ENCODE measurements at regions not wholly inside any gene's neighbourhood (a gene's known extent, or its start where the extent isn't known, plus 50 kb on each side); places are given as distances from the start of the nearest gene placed in this dataset.

DNA sequence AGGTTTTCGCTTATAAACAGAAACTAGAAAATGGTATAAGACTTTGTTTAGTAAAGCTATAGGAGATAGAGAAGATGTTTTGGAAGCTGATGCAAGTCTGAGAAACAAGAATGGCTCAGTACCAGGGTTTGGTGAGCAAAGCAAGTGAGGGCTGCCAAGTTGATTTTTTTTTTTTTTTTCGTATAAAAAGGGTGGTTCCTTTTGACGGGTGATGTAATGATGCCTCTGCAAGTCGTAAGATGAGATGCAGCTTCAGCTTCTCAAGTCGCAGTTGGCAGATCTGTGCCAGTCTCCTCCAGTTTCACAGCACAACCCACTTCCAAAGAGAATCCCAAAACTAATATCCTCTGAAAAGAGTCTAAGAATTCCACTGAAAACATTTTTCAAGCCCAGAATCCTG is 252.8 kb upstream of the CDH4 start:
- no peaks in the 10 kb centered on the region for H3K4me1 ChIP-seq (ENCODE audit: insufficient read depth, low read length)
- H3K36me3 ChIP-seq (ENCODE audit: low read depth, low read length): no peaks in the 10 kb centered on the region
- ATAC-seq (no peak), DNase-seq (no peak)
- H2AFZ ChIP-seq (ENCODE audit: low read length): no peak overlapping the region
- no peaks in the 10 kb centered on the region for H3K79me2 ChIP-seq (ENCODE audit: low read length)
- no peaks in the 10 kb centered on the region for H3K9me2 ChIP-seq (replicated peaks; ENCODE audit: low read length)
- BruUV-seq (replicated peaks): no TSS peak
- no peaks in the 10 kb centered on the region for H3K9me3 ChIP-seq (ENCODE audit: low read length)
- no peaks in the 10 kb centered on the region for H3K27me3 ChIP-seq (ENCODE audit: low read length)
- no peak overlapping the region for H3K4me2 ChIP-seq (ENCODE audit: low read length)
- TF ChIP-seq, protein P1, sequence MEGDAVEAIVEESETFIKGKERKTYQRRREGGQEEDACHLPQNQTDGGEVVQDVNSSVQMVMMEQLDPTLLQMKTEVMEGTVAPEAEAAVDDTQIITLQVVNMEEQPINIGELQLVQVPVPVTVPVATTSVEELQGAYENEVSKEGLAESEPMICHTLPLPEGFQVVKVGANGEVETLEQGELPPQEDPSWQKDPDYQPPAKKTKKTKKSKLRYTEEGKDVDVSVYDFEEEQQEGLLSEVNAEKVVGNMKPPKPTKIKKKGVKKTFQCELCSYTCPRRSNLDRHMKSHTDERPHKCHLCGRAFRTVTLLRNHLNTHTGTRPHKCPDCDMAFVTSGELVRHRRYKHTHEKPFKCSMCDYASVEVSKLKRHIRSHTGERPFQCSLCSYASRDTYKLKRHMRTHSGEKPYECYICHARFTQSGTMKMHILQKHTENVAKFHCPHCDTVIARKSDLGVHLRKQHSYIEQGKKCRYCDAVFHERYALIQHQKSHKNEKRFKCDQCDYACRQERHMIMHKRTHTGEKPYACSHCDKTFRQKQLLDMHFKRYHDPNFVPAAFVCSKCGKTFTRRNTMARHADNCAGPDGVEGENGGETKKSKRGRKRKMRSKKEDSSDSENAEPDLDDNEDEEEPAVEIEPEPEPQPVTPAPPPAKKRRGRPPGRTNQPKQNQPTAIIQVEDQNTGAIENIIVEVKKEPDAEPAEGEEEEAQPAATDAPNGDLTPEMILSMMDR (conservative IDR thresholded peaks at IDR 0.05; ENCODE audit: low read depth, low read length): no peak
- TF ChIP-seq EZH2 (IDR thresholded peaks at IDR 0.05; ENCODE audit: low read length, unreplicated experiment): no peak
- no peak overlapping the region for H3K4me3 ChIP-seq (ENCODE audit: low read length)
- no peak overlapping the region for H3K27ac ChIP-seq (ENCODE audit: low read length)
- H3K9ac ChIP-seq (ENCODE audit: low read length): no peak overlapping the region
- no peaks in the 10 kb centered on the region for H3F3A ChIP-seq (ENCODE audit: low read length, unreplicated experiment)
- ChIA-PET POLR2A (ENCODE audit: unreplicated experiment) (no interaction called here), CTCF (no interaction called here)
- intact Hi-C loops (cut with micrococcal nuclease): no loop called here
- no peaks in the 10 kb centered on the region for H4K20me1 ChIP-seq (ENCODE audit: low read length)

DNA sequence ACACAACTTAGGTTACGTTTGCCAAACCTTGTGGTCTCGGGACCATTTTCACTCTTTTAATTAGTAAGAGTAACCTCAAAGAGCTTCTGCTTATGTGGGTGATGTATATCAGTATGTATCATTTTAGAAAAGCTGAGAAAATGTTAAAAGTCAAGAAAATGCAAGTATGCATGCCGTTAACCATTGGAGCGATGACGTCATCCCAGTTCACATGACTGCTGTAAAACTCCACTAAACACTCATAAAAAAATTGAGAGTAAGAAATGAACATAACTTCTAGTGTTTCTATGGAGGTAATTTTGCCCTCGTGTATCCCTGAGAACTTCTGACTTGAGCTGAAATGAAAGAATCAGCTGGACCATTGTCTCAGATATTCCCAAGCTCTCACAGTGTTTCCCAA is 250.0 kb upstream of the CDH4 start:
- TF ChIP-seq, protein P1 (conservative IDR thresholded peaks at IDR 0.05; ENCODE audit: low read depth, low read length): no peak
- TF ChIP-seq EZH2phosphoT487 (IDR thresholded peaks at IDR 0.05; ENCODE audit: borderline replicate concordance, low read length) (no peak), EZH2 (IDR thresholded peaks at IDR 0.05; ENCODE audit: low read length, unreplicated experiment) (no peak)
- ATAC-seq: no peak
- Histone ChIP-seq H3K36me3 (ENCODE audit: low read depth, low read length) (no peaks in the 10 kb centered on the region), H3K4me3 (ENCODE audit: low read length) (no peak overlapping the region), H3K27ac (ENCODE audit: low read length) (no peak overlapping the region), H3K4me2 (ENCODE audit: low read length) (no peak overlapping the region), H3K4me1 (ENCODE audit: insufficient read depth, low read length) (no peaks in the 10 kb centered on the region), H3K9me2 (replicated peaks; ENCODE audit: low read length) (no peaks in the 10 kb centered on the region), H3K79me2 (ENCODE audit: low read length) (no peaks in the 10 kb centered on the region), H3K9ac (ENCODE audit: low read length) (no peak overlapping the region), H3K9me3 (ENCODE audit: low read length) (no peaks in the 10 kb centered on the region), H4K20me1 (ENCODE audit: low read length) (no peaks in the 10 kb centered on the region), H2AFZ (ENCODE audit: low read length) (no peak overlapping the region), H3F3A (ENCODE audit: low read length, unreplicated experiment) (no peaks in the 10 kb centered on the region), H3K27me3 (ENCODE audit: low read length) (no peaks in the 10 kb centered on the region)
- POLR2A ChIA-PET (ENCODE audit: unreplicated experiment): no interaction called here
- intact Hi-C loops (cut with micrococcal nuclease): no loop called here
- BruUV-seq (replicated peaks): no TSS peak
- no peak for DNase-seq
- CTCF ChIA-PET: no interaction called here

DNA sequence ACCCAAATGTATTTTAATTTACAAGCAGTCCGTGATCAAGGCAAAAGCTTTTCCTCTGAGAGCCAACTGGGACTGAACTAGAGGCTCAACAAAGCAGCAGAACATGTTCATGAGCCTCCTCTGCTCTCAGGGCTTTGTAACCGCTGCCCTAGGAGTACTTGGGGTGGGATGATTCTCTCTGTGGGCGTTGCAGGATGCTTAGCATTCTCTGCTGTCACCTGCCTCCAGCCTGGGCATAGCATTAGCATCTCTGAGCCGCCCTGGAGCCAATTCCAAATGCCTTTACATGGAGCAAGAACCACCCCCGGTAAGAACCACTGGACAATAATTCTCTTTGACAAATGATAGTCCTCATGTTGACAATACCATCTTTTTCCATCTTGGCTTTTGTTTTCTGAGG is 237.6 kb upstream of the CDH4 start:
- ATAC-seq: no peak
- H3K27ac ChIP-seq (ENCODE audit: low read length): no peak overlapping the region
- CTCF ChIA-PET: no interaction called here
- H2AFZ ChIP-seq (ENCODE audit: low read length): no peak overlapping the region
- H3K9ac ChIP-seq (ENCODE audit: low read length): no peak overlapping the region
- H3K9me3 ChIP-seq (ENCODE audit: low read length): peaks cover 6% of the 10 kb centered on the region; the same call in 1 of the 2 replicates
- no TSS peak for BruUV-seq (replicated peaks)
- no peak overlapping the region for H3K4me3 ChIP-seq (ENCODE audit: low read length)
- H3K4me1 ChIP-seq (ENCODE audit: insufficient read depth, low read length): no peaks in the 10 kb centered on the region
- TF ChIP-seq, protein P1 (conservative IDR thresholded peaks at IDR 0.05; ENCODE audit: low read depth, low read length): no peak
- TF ChIP-seq EZH2phosphoT487 (IDR thresholded peaks at IDR 0.05; ENCODE audit: borderline replicate concordance, low read length): no peak
- TF ChIP-seq EZH2 (IDR thresholded peaks at IDR 0.05; ENCODE audit: low read length, unreplicated experiment): no peak
- no peaks in the 10 kb centered on the region for H4K20me1 ChIP-seq (ENCODE audit: low read length)
- no peaks in the 10 kb centered on the region for H3K36me3 ChIP-seq (ENCODE audit: low read depth, low read length)
- intact Hi-C loops (cut with micrococcal nuclease): no loop called here
- H3K4me2 ChIP-seq (ENCODE audit: low read length): no peak overlapping the region
- no peaks in the 10 kb centered on the region for H3F3A ChIP-seq (ENCODE audit: low read length, unreplicated experiment)
- H3K27me3 ChIP-seq (ENCODE audit: low read length): no peaks in the 10 kb centered on the region
- H3K79me2 ChIP-seq (ENCODE audit: low read length): no peaks in the 10 kb centered on the region
- POLR2A ChIA-PET (ENCODE audit: unreplicated experiment): no interaction called here
- no peaks in the 10 kb centered on the region for H3K9me2 ChIP-seq (replicated peaks; ENCODE audit: low read length)
- DNase-seq: no peak
